ENCODE measurements at regions not wholly inside any gene's neighbourhood (a gene's known extent, or its start where the extent isn't known, plus 50 kb on each side); places are given as distances from the start of the nearest gene placed in this dataset.
A peak's percentile ranks its signal among the peaks of the same experiment; 100 is the strongest.

DNA sequence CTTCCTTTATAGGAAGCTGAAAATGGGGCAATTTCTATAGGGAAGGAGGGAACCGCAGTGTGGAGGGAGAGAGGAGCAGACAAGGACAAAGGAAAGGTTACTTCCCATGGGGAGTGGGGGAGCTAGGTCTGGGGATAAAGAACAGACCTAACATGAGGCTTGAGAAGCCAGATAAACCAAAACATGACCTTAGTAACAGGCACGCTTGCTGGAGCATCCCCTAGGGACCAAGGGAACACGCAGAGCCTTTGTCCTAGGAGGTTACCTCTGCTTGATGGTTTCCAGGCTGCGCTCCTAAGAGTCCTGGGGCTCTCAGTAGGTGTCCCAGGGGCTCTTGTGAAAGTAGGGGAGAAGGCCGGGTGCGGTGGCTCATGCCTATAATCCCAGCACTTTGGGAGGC is 271.4 kb upstream of the NCAM1 start:
- Mint-ChIP-seq H3K36me3 (ENCODE audit: low read depth) (no peaks in the 10 kb centered on the region), H3K4me1 (peaks cover 13% of the 10 kb centered on the region), H3K27me3 (ENCODE audit: low read depth, poor library complexity) (peaks cover 23% of the 10 kb centered on the region), H3K4me3 (no peak overlapping the region), H3K9me3 (peaks cover 4% of the 10 kb centered on the region), H3K27ac (no peak overlapping the region)
- no peak for TF ChIP-seq CTCF (IDR thresholded peaks at IDR 0.05)
- no peak for DNase-seq

- no peak for TF ChIP-seq CTCF (IDR thresholded peaks at IDR 0.05)
- peaks cover 17% of the 10 kb centered on the region for H3K27me3 Mint-ChIP-seq (ENCODE audit: low read depth, poor library complexity)
- H3K4me1 Mint-ChIP-seq: peaks cover 52% of the 10 kb centered on the region
- H3K9me3 Mint-ChIP-seq: no peaks in the 10 kb centered on the region
- DNase-seq: no peak
- H3K4me3 Mint-ChIP-seq: no peak overlapping the region
- H3K36me3 Mint-ChIP-seq (ENCODE audit: low read depth): no peaks in the 10 kb centered on the region
- no peak overlapping the region for H3K27ac Mint-ChIP-seq
Observed at GRCh38 chr11:112693781-112694180, 267.4 kb upstream of the NCAM1 start.

GRCh38 chr11:112694245-112694644 is 267.0 kb upstream of the NCAM1 start:
- DNase-seq: no peak
- H3K27me3 Mint-ChIP-seq (ENCODE audit: low read depth, poor library complexity): peaks cover 13% of the 10 kb centered on the region

DNA sequence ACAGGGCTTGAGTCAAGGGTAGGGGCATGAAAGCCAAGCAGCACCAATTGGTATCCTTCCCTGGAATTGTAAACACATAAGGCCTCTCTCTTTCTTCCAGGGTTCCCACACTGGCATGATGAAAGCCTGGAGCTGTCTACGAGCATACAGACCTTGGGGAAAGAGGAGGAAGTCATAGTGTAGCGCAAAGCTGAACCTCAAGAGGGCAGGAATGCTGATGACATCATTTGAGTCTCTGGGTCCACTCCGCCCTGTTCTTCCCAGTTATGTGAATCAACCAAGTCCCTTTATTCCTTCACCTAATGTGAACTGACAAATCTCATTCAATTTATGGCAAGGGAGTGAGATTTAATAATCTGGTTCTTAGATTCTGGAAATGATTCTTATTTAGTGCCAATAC is 266.4 kb upstream of the NCAM1 start:
- H3K4me3 Mint-ChIP-seq: no peak overlapping the region
- no peak for DNase-seq

More at GRCh38 chr11:112694245-112694644, 267.0 kb upstream of the NCAM1 start:
- Mint-ChIP-seq H3K4me3 (no peak overlapping the region), H3K27ac (no peak overlapping the region), H3K36me3 (ENCODE audit: low read depth) (no peaks in the 10 kb centered on the region), H3K4me1 (peaks cover 56% of the 10 kb centered on the region), H3K9me3 (no peaks in the 10 kb centered on the region)
- TF ChIP-seq CTCF (IDR thresholded peaks at IDR 0.05): no peak

GRCh38 chr11:112697391-112698178 is 263.6 kb upstream of the NCAM1 start:
- DNase-seq: peak; percentile 54

More for the DNA sequence above, 266.4 kb upstream of the NCAM1 start:
- Mint-ChIP-seq H3K4me1 (peaks cover 50% of the 10 kb centered on the region), H3K9me3 (no peaks in the 10 kb centered on the region), H3K27me3 (ENCODE audit: low read depth, poor library complexity) (peaks cover 7% of the 10 kb centered on the region), H3K27ac (no peak overlapping the region), H3K36me3 (ENCODE audit: low read depth) (no peaks in the 10 kb centered on the region)
- TF ChIP-seq CTCF (IDR thresholded peaks at IDR 0.05): no peak

More at GRCh38 chr11:112697391-112698178, 263.6 kb upstream of the NCAM1 start:
- Mint-ChIP-seq H3K27ac (peak overlapping the region; percentile 58), H3K4me3 (peak overlapping the region; percentile 52), H3K27me3 (ENCODE audit: low read depth, poor library complexity) (peaks cover 11% of the 10 kb centered on the region), H3K36me3 (ENCODE audit: low read depth) (no peaks in the 10 kb centered on the region), H3K4me1 (peaks cover 49% of the 10 kb centered on the region), H3K9me3 (peaks cover 2% of the 10 kb centered on the region)
- no peak for TF ChIP-seq CTCF (IDR thresholded peaks at IDR 0.05)

Data from nephron progenitor cell (in vitro differentiated cells).